ENCODE measurements at regions not wholly inside any gene's neighbourhood (a gene's known extent, or its start where the extent isn't known, plus 50 kb on each side); places are given as distances from the start of the nearest gene placed in this dataset.

GRCh38 chr5:106909716-106910115 lies 761.0 kb downstream of the EFNA5 start:
- no peak overlapping the region for H3K4me3 Mint-ChIP-seq
- H3K27ac Mint-ChIP-seq = no peak overlapping the region
- no peaks in the 10 kb centered on the region for H3K27me3 Mint-ChIP-seq (ENCODE audit: low read depth)
- intact Hi-C loops (cut with micrococcal nuclease) = no loop called here
- no peaks in the 10 kb centered on the region for H3K9me3 Mint-ChIP-seq
- CTCF ChIA-PET = no interaction called here
- H3K36me3 Mint-ChIP-seq (ENCODE audit: low read depth) = no peaks in the 10 kb centered on the region
- H3K4me1 Mint-ChIP-seq (ENCODE audit: low read depth) = no peaks in the 10 kb centered on the region
- no peak for DNase-seq

GRCh38 chr5:106907979-106908378 lies 762.8 kb downstream of the EFNA5 start:
- no peak for DNase-seq
- CTCF ChIA-PET = no interaction called here
- Mint-ChIP-seq H3K4me3 (no peak overlapping the region), H3K9me3 (no peaks in the 10 kb centered on the region), H3K36me3 (ENCODE audit: low read depth) (no peaks in the 10 kb centered on the region), H3K27ac (no peak overlapping the region), H3K27me3 (ENCODE audit: low read depth) (no peaks in the 10 kb centered on the region), H3K4me1 (ENCODE audit: low read depth) (no peaks in the 10 kb centered on the region)
- intact Hi-C loops (cut with micrococcal nuclease) = no loop called here

GRCh38 chr5:106906199-106906598 lies 764.5 kb downstream of the EFNA5 start:
- no peak overlapping the region for H3K4me3 Mint-ChIP-seq
- no peaks in the 10 kb centered on the region for H3K4me1 Mint-ChIP-seq (ENCODE audit: low read depth)
- no peaks in the 10 kb centered on the region for H3K36me3 Mint-ChIP-seq (ENCODE audit: low read depth)
- H3K9me3 Mint-ChIP-seq = no peaks in the 10 kb centered on the region
- DNase-seq = no peak
- no peaks in the 10 kb centered on the region for H3K27me3 Mint-ChIP-seq (ENCODE audit: low read depth)
- intact Hi-C loops (cut with micrococcal nuclease) = no loop called here
- H3K27ac Mint-ChIP-seq = no peak overlapping the region
- CTCF ChIA-PET = no interaction called here

- intact Hi-C loops (cut with micrococcal nuclease) = no loop called here
- H3K27ac Mint-ChIP-seq = no peak overlapping the region
- no peak for DNase-seq
- H3K36me3 Mint-ChIP-seq (ENCODE audit: low read depth) = no peaks in the 10 kb centered on the region
- H3K27me3 Mint-ChIP-seq (ENCODE audit: low read depth) = no peaks in the 10 kb centered on the region
- no peak overlapping the region for H3K4me3 Mint-ChIP-seq
- CTCF ChIA-PET = no interaction called here
- H3K9me3 Mint-ChIP-seq = peaks cover 1% of the 10 kb centered on the region
- H3K4me1 Mint-ChIP-seq (ENCODE audit: low read depth) = no peaks in the 10 kb centered on the region
Observed at GRCh38 chr5:106894964-106895363, 775.8 kb downstream of the EFNA5 start.

DNA sequence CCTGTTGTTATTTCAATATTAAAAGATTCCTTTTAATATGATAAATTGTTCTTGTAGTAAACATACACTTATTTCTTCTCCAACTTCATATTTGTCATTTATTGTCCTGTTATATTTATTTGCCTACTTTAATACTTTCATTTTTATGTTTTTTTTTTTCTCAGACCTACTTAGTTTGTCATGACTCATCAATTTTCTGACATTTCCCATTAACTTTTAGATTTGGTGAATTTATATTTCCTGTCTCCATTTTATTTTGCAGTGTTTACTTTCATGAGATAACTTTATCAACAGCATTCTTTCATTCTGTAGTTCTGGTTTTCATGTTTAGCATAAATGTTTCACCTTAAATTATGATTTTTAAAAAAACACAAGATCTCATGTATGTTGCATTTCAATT lies 788.7 kb downstream of the EFNA5 start:
- no peak overlapping the region for H3K27ac Mint-ChIP-seq
- H3K9me3 Mint-ChIP-seq = peaks cover 5% of the 10 kb centered on the region
- DNase-seq = no peak
- intact Hi-C loops (cut with micrococcal nuclease) = no loop called here
- H3K36me3 Mint-ChIP-seq (ENCODE audit: low read depth) = no peaks in the 10 kb centered on the region
- no peaks in the 10 kb centered on the region for H3K4me1 Mint-ChIP-seq (ENCODE audit: low read depth)
- CTCF ChIA-PET = no interaction called here
- no peak overlapping the region for H3K4me3 Mint-ChIP-seq
- no peaks in the 10 kb centered on the region for H3K27me3 Mint-ChIP-seq (ENCODE audit: low read depth)

- H3K4me1 Mint-ChIP-seq (ENCODE audit: low read depth) = no peaks in the 10 kb centered on the region
- H3K4me3 Mint-ChIP-seq = no peak overlapping the region
- no peak overlapping the region for H3K27ac Mint-ChIP-seq
- no peaks in the 10 kb centered on the region for H3K27me3 Mint-ChIP-seq (ENCODE audit: low read depth)
- peaks cover 8% of the 10 kb centered on the region for H3K9me3 Mint-ChIP-seq
- H3K36me3 Mint-ChIP-seq (ENCODE audit: low read depth) = no peaks in the 10 kb centered on the region
- intact Hi-C loops (cut with micrococcal nuclease) = no loop called here
- CTCF ChIA-PET = no interaction called here
- DNase-seq = no peak
Observed at GRCh38 chr5:106880656-106881055, 790.1 kb downstream of the EFNA5 start.

- H3K4me3 Mint-ChIP-seq = no peak overlapping the region
Observed at GRCh38 chr5:106877881-106878280, 792.9 kb downstream of the EFNA5 start.

GRCh38 chr5:106876665-106877194 lies 794.0 kb downstream of the EFNA5 start:
- Mint-ChIP-seq H3K4me3 (no peak overlapping the region), H3K27me3 (ENCODE audit: low read depth) (no peaks in the 10 kb centered on the region), H3K9me3 (peaks cover 10% of the 10 kb centered on the region), H3K27ac (no peak overlapping the region), H3K36me3 (ENCODE audit: low read depth) (no peaks in the 10 kb centered on the region), H3K4me1 (ENCODE audit: low read depth) (no peaks in the 10 kb centered on the region)
- CTCF ChIA-PET = interaction anchor here (0.9 kb wide), 1 partner anchor 690 kb away, joined by 4 read pairs; no protein-coding TSS in a partner anchor
- DNase-seq = no peak
- intact Hi-C loops (cut with micrococcal nuclease) = no loop called here

More at GRCh38 chr5:106877881-106878280, 792.9 kb downstream of the EFNA5 start:
- Mint-ChIP-seq H3K27me3 (ENCODE audit: low read depth) (no peaks in the 10 kb centered on the region), H3K27ac (no peak overlapping the region), H3K4me1 (ENCODE audit: low read depth) (no peaks in the 10 kb centered on the region), H3K9me3 (peaks cover 10% of the 10 kb centered on the region), H3K36me3 (ENCODE audit: low read depth) (no peaks in the 10 kb centered on the region)
- intact Hi-C loops (cut with micrococcal nuclease) = no loop called here
- CTCF ChIA-PET = interaction anchor here (0.9 kb wide), 1 partner anchor 689 kb away, joined by 4 read pairs; no protein-coding TSS in a partner anchor
- DNase-seq = no peak

- CTCF ChIA-PET = no interaction called here
- peaks cover 9% of the 10 kb centered on the region for H3K9me3 Mint-ChIP-seq
- DNase-seq = no peak
- H3K27me3 Mint-ChIP-seq (ENCODE audit: low read depth) = no peaks in the 10 kb centered on the region
- H3K4me1 Mint-ChIP-seq (ENCODE audit: low read depth) = no peaks in the 10 kb centered on the region
- H3K27ac Mint-ChIP-seq = no peak overlapping the region
- H3K36me3 Mint-ChIP-seq (ENCODE audit: low read depth) = no peaks in the 10 kb centered on the region
- no peak overlapping the region for H3K4me3 Mint-ChIP-seq
- intact Hi-C loops (cut with micrococcal nuclease) = no loop called here
Observed at GRCh38 chr5:106876298-106876622, 794.5 kb downstream of the EFNA5 start.

- Mint-ChIP-seq H3K27ac (no peak overlapping the region), H3K27me3 (ENCODE audit: low read depth) (no peaks in the 10 kb centered on the region), H3K9me3 (peaks cover 7% of the 10 kb centered on the region), H3K4me1 (ENCODE audit: low read depth) (no peaks in the 10 kb centered on the region), H3K36me3 (ENCODE audit: low read depth) (no peaks in the 10 kb centered on the region), H3K4me3 (no peak overlapping the region)
- intact Hi-C loops (cut with micrococcal nuclease) = no loop called here
- CTCF ChIA-PET = interaction anchor here (1.2 kb wide), 1 partner anchor 17 kb away, joined by 4 read pairs; no protein-coding TSS in a partner anchor
- no peak for DNase-seq
Observed at GRCh38 chr5:106875591-106876297, 795.0 kb downstream of the EFNA5 start.

- H3K27ac Mint-ChIP-seq = no peak overlapping the region
- intact Hi-C loops (cut with micrococcal nuclease) = no loop called here
- no peaks in the 10 kb centered on the region for H3K36me3 Mint-ChIP-seq (ENCODE audit: low read depth)
- CTCF ChIA-PET = interaction anchor here (1.2 kb wide), 1 partner anchor 16 kb away, joined by 4 read pairs; no protein-coding TSS in a partner anchor
- no peak for DNase-seq
- peaks cover 6% of the 10 kb centered on the region for H3K9me3 Mint-ChIP-seq
- H3K27me3 Mint-ChIP-seq (ENCODE audit: low read depth) = no peaks in the 10 kb centered on the region
- no peak overlapping the region for H3K4me3 Mint-ChIP-seq
- H3K4me1 Mint-ChIP-seq (ENCODE audit: low read depth) = no peaks in the 10 kb centered on the region
Observed at GRCh38 chr5:106874974-106875373, 795.8 kb downstream of the EFNA5 start.

GRCh38 chr5:106874531-106874930 lies 796.2 kb downstream of the EFNA5 start:
- Mint-ChIP-seq H3K36me3 (ENCODE audit: low read depth) (no peaks in the 10 kb centered on the region), H3K9me3 (peaks cover 6% of the 10 kb centered on the region), H3K27me3 (ENCODE audit: low read depth) (no peaks in the 10 kb centered on the region), H3K4me3 (no peak overlapping the region), H3K27ac (no peak overlapping the region), H3K4me1 (ENCODE audit: low read depth) (no peaks in the 10 kb centered on the region)
- intact Hi-C loops (cut with micrococcal nuclease) = no loop called here
- DNase-seq = no peak
- CTCF ChIA-PET = no interaction called here

- H3K27ac Mint-ChIP-seq = no peak overlapping the region
- H3K9me3 Mint-ChIP-seq = peaks cover 6% of the 10 kb centered on the region
- H3K4me3 Mint-ChIP-seq = no peak overlapping the region
- H3K4me1 Mint-ChIP-seq (ENCODE audit: low read depth) = no peaks in the 10 kb centered on the region
- DNase-seq = no peak
- CTCF ChIA-PET = no interaction called here
- H3K27me3 Mint-ChIP-seq (ENCODE audit: low read depth) = no peaks in the 10 kb centered on the region
- no peaks in the 10 kb centered on the region for H3K36me3 Mint-ChIP-seq (ENCODE audit: low read depth)
- intact Hi-C loops (cut with micrococcal nuclease) = no loop called here
Observed at GRCh38 chr5:106873568-106873967, 797.2 kb downstream of the EFNA5 start.

Data from activated naive CD4-positive, alpha-beta T cell treated with anti-CD3 and anti-CD28 coated beads for 36 hours (primary cell).